GM12865 (cell line): ENCODE measurements at regions not wholly inside any gene's neighbourhood (a gene's known extent, or its start where the extent isn't known, plus 50 kb on each side); places are given as distances from the start of the nearest gene placed in this dataset.

Experiments
- DNase-seq: peaks from one replicate; pipeline ENCODE4 v3.0.0; 2010; ENCODE audit warnings: low read depth
- H3K4me3 ChIP-seq: 2 replicates; pipeline ENCODE4 v1.5.1; 2011; ENCODE audit warnings: mild to moderate bottlenecking, low read depth, low read length, control low read depth
- CTCF ChIP-seq: IDR thresholded peaks from 2 replicates; pipeline ENCODE4 v1.5.1; 2011; ENCODE audit warnings: low read length, control low read depth, low read depth, inconsistent platforms; ENCODE audit not compliant: insufficient read depth; ENCODE audit errors: missing control alignments

DNA sequence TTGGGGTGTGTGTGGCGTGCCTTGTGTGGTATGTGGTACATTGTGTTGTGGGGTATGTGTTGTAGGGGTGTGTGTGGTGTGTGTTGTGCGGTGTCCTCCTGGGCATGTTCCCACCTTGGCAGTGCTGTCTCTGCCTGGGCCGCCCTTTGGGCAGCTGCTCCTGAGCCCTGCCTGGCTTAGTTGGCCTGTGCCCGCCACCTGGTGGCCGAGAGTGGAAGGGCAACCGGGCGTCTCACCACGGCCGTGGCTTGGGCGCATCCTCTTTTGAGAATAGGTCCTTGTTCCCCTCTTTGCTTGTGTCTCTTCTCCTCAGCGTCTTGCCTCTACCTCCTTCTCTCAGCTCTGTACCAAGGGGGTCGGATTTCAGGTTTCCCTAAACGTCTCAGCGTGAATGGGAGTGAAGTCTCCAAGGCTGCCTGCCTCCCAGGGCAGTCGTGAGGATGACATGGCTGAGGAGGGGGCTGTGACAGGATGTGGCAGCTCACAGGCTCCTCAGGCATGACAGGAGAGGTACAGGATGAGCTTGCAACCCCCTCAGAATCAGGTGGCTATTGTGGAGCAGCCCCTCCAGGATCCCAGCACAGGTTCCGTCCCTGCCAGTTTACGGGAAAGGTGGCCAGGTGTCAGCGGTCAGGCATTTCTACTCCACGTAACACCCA is 98.4 kb upstream of the PODXL start:
- DNase-seq, result peak; percentile 78
- no peak overlapping the region for H3K4me3 ChIP-seq
- TF ChIP-seq CTCF, result peak; percentile 98

GRCh38 chr7:131654249-131654558 is 97.8 kb upstream of the PODXL start:
- DNase-seq, result no peak
- TF ChIP-seq CTCF, result no peak
- no peak overlapping the region for H3K4me3 ChIP-seq

DNA sequence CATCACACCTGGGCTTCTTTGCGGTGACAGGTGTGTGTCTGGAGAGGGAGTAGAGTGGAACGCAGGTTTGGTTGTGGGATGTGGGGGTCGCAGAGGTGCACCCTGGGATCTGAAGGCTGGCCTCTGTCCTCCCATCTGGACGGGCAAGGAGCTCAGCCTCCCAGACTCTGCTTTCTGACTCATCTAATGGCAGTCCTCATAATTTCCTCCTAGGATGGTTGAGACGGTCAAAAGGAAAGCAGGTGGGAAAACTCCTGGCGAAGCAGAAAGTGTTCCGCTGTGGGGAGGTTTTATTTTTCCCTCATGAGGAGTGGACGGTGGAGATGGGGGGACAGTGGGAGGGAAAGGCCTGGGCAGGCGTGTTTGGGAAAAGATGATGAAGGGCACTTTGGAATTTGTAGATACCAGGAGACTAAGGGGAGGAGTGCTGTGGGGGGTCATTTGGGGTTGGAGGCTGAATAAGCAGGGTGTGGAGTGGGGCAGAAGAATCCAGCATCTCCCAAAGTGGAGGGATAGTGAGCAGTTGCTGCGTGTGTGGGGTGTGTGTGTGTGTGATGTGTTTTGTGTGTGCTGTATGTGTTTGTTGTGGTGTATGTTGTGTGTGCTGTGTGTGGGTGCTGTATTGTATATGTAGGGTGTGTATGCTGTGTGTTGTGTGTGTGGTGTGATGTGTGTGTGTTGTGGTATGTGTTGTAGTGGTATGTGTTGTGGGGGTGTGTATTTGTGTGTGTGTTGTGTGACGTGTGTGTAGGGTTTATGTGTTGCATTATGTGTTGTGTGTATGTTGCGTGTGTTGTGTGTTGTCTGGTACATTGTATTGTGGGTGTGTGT is 97.2 kb upstream of the PODXL start:
- H3K4me3 ChIP-seq, result no peak overlapping the region
- no peak for DNase-seq
- no peak for TF ChIP-seq CTCF

DNA sequence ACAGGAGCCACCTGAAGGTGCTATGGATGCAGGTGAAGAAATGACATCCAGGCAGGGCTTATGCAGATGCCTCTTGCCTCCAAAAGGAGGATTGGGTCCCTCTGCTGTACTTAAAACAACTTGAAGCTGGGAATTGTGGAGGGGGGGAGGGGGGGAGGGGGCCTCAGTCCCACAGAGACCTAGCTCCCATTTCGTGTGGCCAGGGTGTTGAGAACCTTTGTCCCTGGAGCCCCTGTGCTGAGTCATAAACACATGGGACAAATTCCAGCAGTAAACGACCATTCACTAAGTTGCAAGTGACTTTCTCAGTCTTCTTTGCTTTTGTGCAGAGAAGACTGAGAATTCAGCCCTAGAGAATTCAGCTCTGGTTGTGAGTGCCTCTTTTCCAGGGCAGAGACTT is 96.5 kb upstream of the PODXL start:
- no peak overlapping the region for H3K4me3 ChIP-seq
- no peak for DNase-seq
- TF ChIP-seq CTCF, result no peak

- DNase-seq, result no peak
- no peak overlapping the region for H3K4me3 ChIP-seq
- TF ChIP-seq CTCF, result no peak
Measured at GRCh38 chr7:131652194-131652593, 95.8 kb upstream of the PODXL start.

GRCh38 chr7:131649879-131650278 is 93.5 kb upstream of the PODXL start:
- no peak for DNase-seq
- no peak overlapping the region for H3K4me3 ChIP-seq
- TF ChIP-seq CTCF, result no peak
